ENCODE measurements at regions not wholly inside any gene's neighbourhood (a gene's known extent, or its start where the extent isn't known, plus 50 kb on each side); places are given as distances from the start of the nearest gene placed in this dataset.
"Not testable (repeated sequence)": the region's sequence is repeated elsewhere in the genome, so short reads cannot be mapped to it uniquely, and the experiment has no call there.

- H3K4me3 ChIP-seq (ENCODE audit: low read depth, low read length) = no peak overlapping the region
- in situ Hi-C loops (cut with HindIII; ENCODE audit: low sequenced_read_pairs) = no loop called here
- DNase-seq (ENCODE audit: low read depth) = no peak
- TF ChIP-seq CTCF (IDR thresholded peaks at IDR 0.05; ENCODE audit: low read depth, low read length, missing control alignments) = no peak
These were observed 89.3 kb upstream of the CDYL2 start for GRCh38 chr16:80893686-80894085.

- DNase-seq (ENCODE audit: low read depth); H3K4me3 ChIP-seq (ENCODE audit: low read depth, low read length); in situ Hi-C loops (cut with HindIII; ENCODE audit: low sequenced_read_pairs): not testable (repeated sequence)
These were observed 88.0 kb upstream of the CDYL2 start for GRCh38 chr16:80892395-80892794.

- TF ChIP-seq CTCF (IDR thresholded peaks at IDR 0.05; ENCODE audit: low read depth, low read length, missing control alignments) = no peak
- in situ Hi-C loops (cut with HindIII; ENCODE audit: low sequenced_read_pairs) = no loop called here
- no peak for DNase-seq (ENCODE audit: low read depth)
- H3K4me3 ChIP-seq (ENCODE audit: low read depth, low read length) = no peak overlapping the region
These were observed 85.5 kb upstream of the CDYL2 start for GRCh38 chr16:80889779-80890359.

GRCh38 chr16:80887062-80887461 is 82.7 kb upstream of the CDYL2 start:
- in situ Hi-C loops (cut with HindIII; ENCODE audit: low sequenced_read_pairs) = no loop called here
- no peak for DNase-seq (ENCODE audit: low read depth)
- no peak overlapping the region for H3K4me3 ChIP-seq (ENCODE audit: low read depth, low read length)
- no peak for TF ChIP-seq CTCF (IDR thresholded peaks at IDR 0.05; ENCODE audit: low read depth, low read length, missing control alignments)

- no peak for DNase-seq (ENCODE audit: low read depth)
- in situ Hi-C loops (cut with HindIII; ENCODE audit: low sequenced_read_pairs) = no loop called here
- H3K4me3 ChIP-seq (ENCODE audit: low read depth, low read length) = no peak overlapping the region
- no peak for TF ChIP-seq CTCF (IDR thresholded peaks at IDR 0.05; ENCODE audit: low read depth, low read length, missing control alignments)
These were observed 79.4 kb upstream of the CDYL2 start for GRCh38 chr16:80883816-80884215.

- in situ Hi-C loops (cut with HindIII; ENCODE audit: low sequenced_read_pairs) = no loop called here
- DNase-seq (ENCODE audit: low read depth) = no peak
- no peak overlapping the region for H3K4me3 ChIP-seq (ENCODE audit: low read depth, low read length)
- no peak for TF ChIP-seq CTCF (IDR thresholded peaks at IDR 0.05; ENCODE audit: low read depth, low read length, missing control alignments)
These were observed 78.8 kb upstream of the CDYL2 start for GRCh38 chr16:80883159-80883642.

GRCh38 chr16:80875616-80876015 is 71.2 kb upstream of the CDYL2 start:
- in situ Hi-C loops (cut with HindIII; ENCODE audit: low sequenced_read_pairs) = no loop called here
- no peak for TF ChIP-seq CTCF (IDR thresholded peaks at IDR 0.05; ENCODE audit: low read depth, low read length, missing control alignments)
- no peak for DNase-seq (ENCODE audit: low read depth)
- no peak overlapping the region for H3K4me3 ChIP-seq (ENCODE audit: low read depth, low read length)
